NCI-H1092 treated with DMSO at 0.1 percent for 48 hours (cell line): ENCODE measurements at regions not wholly inside any gene's neighbourhood (a gene's known extent, or its start where the extent isn't known, plus 50 kb on each side); places are given as distances from the start of the nearest gene placed in this dataset.

Source experiments
- DNase-seq: peaks from one replicate; lab custom pipeline; 2025; lab: John Stamatoyannopoulos, UW

GRCh38 chr13:93140912-93141311 lies 85.7 kb upstream of the GPC6 start:
- no peak for DNase-seq

DNA sequence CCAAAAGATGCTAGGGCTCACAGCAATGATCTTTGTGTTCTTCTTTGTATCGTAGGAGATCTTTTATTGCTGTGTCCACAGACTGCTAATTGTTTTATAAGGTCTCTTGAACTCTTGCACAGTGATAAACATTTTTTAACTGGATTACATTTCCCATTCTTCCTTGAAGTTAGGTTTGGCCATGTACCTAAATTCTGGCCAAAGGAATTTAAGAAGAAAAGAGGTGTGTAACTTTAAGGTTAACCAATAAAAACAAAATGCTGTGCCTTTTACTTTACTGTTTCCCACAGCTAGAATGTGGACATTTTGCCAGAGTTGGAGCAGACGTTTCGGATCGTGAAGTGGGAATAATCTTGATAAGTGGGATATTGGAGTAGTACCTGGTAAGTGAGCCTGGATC lies 82.6 kb upstream of the GPC6 start:
- no peak for DNase-seq

GRCh38 chr13:93145199-93145598 lies 81.4 kb upstream of the GPC6 start:
- no peak for DNase-seq

DNA sequence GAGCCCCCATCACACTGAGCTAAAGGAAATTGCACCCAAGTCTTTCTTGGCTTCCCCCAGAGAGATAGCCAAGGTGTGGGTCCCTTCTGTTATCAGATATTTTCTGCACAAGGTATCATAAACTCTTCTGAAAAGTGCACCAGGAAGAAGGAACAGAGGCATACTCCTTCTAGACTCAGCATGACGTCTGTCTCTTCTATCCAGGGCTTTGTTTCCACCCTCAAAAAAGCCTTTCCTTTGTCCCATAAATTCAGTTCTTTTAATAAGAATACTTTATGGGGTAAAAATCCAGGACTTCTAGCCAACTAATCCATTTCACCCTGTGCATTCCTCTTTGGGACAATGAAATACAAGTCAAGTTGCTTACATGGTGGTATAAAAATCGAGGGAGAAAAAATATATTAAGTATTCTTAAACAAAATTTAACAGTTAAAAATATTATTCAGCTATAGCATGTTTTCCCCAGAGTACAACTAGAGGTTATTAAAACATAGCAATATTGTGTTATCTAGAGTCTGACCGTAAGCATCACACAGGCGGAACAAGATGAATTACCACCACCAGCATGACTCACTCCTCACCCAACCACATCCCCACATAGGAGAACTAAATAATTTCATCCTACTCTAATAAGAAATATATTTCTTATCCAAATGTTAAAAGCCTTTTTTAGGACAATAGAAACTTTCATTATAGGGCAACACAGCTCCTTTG lies 79.9 kb upstream of the GPC6 start:
- no peak for DNase-seq

- DNase-seq: no peak
Observed at GRCh38 chr13:93147298-93147645, 79.3 kb upstream of the GPC6 start.

DNA sequence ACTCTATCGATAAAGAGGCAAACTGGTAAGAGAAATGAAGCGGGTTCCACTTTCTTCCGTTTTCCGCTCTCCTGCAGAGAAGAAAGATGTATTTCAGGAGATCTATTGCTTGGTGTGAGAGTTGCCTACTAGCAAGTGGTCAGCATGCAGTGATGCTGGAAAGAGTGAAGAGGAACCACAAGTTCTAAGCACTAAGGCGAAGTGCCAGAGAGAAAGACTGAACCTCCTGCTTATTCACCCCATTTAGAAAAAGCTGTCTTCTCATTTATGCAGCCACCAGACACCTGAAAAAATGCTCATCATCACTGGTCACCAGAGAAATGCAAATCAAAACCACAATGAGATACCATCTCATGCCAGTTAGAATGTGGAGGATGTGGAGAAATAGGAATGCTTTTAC lies 78.7 kb upstream of the GPC6 start:
- DNase-seq: no peak

- no peak for DNase-seq
Observed at GRCh38 chr13:93151277-93151676, 75.3 kb upstream of the GPC6 start.

GRCh38 chr13:93158565-93158964 lies 68.0 kb upstream of the GPC6 start:
- DNase-seq: no peak

- DNase-seq: no peak
Observed at GRCh38 chr13:93169980-93170379, 56.6 kb upstream of the GPC6 start.

GRCh38 chr13:93172109-93172508 lies 54.5 kb upstream of the GPC6 start:
- DNase-seq: no peak

- no peak for DNase-seq
Observed at GRCh38 chr13:93173654-93174053, 53.0 kb upstream of the GPC6 start.

DNA sequence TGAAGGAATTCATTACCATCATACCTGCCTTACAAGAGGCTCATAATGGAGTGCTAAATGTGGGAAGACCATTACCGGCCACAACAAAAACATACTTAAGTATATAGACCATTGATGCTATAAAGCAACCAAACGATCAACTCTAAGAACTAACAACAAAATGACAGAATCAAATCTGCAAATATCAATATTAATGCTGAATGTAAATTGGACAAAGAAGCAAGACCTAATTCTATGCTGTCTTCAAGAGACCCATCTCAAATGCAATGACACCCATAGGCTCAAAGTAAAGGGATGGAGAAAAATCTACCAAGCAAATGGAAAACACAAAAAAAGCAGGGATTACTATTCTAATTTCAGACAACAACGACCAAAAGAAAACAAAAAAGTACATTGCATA lies 52.3 kb upstream of the GPC6 start:
- DNase-seq: no peak
